Right kidney (tissue), 1 donor: ENCODE measurements at regions not wholly inside any gene's neighbourhood (a gene's known extent, or its start where the extent isn't known, plus 50 kb on each side); places are given as distances from the start of the nearest gene placed in this dataset.

Source experiments
- DNase-seq: peaks from one replicate; pipeline ENCODE4 v3.0.0-alpha.2; 2016

- no peak for DNase-seq
These were observed 370.2 kb downstream of the DUSP10 start for GRCh38 chr1:221371705-221372104.

DNA sequence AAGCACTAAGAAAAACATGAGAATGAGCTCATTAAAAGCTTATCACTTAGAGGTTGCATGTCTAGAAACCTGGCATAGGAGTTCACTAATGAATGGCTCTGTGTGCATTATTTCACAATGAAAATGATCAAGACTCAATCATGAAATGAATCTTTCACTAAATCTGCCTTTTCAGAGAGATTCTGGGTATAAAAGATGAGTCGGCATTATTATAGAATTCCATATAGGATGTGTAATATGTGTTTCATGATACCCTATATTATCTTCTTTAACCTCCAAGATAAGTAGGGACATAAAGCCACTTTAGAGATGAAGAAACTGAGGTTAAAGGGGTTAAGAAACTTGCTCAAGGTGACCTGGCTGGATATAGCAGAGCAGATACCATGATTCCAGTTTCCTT is 368.1 kb downstream of the DUSP10 start:
- no peak for DNase-seq

DNA sequence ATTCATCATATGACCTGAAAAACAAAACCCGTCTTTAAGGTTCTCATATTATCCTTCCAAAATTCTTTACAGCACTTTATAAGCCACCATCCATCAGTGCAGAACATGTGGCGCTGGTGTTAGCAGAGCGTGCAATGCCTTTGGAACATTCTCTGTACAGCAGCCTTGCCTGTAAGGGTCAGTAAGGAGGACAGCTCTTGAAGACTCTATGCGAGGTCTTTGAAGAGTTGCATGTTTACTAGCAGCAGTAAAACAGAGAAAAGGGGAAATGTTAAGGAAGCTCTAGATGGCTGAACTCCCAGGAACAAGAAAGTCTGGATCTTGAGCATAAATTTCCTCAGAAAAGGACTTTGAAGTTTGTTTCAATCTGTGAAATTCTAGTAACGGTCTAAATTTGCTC is 365.6 kb downstream of the DUSP10 start:
- DNase-seq = no peak

DNA sequence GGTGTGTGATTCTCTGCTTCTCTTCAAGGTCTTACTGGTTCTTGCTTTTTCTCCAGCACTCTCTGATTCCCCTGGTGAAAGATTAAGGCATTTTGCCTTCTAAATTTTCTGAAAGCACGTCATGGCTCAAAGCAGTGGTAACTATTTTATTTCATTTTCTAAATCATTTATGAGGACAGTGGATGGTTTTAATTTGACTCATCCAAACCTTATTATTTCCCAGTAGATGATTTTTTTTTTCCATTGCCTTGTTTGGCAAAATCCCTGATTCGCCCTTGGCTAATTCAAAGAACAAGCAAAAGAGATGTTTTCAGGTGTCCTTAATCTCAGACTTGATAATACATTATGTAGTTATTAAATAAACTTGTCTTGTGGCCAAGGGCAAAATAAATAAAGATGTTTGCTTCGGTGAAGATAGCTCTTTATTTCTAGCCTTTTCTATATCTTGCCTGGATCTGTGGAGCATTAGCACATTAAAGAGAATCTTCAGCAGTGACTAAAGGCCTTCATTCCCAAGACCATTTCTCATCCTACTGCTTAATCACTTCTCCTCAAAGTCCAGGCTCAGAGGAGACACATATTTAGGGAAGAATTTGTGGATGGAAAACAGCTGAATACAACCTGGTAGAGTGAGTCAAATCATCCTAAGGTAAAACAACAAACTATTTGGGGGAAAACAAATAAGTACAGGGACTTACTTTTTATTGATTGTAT is 359.8 kb downstream of the DUSP10 start:
- no peak for DNase-seq

DNA sequence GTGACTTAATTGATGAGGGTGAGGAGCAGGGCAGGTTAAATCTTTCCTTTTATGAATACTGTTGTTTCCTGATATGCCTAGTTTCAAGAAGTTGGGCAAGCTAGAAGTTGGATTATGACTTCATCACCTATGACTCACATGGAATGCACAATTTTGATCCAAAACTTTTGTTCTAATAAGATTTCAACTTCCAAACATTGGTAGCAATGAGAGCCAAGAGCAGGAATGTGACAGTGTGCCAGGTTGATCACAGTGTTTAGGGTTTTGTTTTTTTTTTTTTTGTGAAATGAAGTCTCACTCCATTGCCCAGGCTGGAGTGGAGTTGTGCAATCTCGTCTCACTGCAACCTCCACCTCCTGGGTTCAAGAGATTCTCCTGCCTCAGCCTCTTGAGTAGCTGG is 349.4 kb downstream of the DUSP10 start:
- no peak for DNase-seq

GRCh38 chr1:221394011-221394544 is 347.8 kb downstream of the DUSP10 start:
- DNase-seq = peak; percentile 31

- no peak for DNase-seq
These were observed 345.4 kb downstream of the DUSP10 start for GRCh38 chr1:221396526-221396925.

- DNase-seq = no peak
These were observed 344.7 kb downstream of the DUSP10 start for GRCh38 chr1:221397141-221397540.

- no peak for DNase-seq
These were observed 344.3 kb downstream of the DUSP10 start for GRCh38 chr1:221397606-221398005.

GRCh38 chr1:221405146-221405545 is 336.7 kb downstream of the DUSP10 start:
- DNase-seq = no peak

DNA sequence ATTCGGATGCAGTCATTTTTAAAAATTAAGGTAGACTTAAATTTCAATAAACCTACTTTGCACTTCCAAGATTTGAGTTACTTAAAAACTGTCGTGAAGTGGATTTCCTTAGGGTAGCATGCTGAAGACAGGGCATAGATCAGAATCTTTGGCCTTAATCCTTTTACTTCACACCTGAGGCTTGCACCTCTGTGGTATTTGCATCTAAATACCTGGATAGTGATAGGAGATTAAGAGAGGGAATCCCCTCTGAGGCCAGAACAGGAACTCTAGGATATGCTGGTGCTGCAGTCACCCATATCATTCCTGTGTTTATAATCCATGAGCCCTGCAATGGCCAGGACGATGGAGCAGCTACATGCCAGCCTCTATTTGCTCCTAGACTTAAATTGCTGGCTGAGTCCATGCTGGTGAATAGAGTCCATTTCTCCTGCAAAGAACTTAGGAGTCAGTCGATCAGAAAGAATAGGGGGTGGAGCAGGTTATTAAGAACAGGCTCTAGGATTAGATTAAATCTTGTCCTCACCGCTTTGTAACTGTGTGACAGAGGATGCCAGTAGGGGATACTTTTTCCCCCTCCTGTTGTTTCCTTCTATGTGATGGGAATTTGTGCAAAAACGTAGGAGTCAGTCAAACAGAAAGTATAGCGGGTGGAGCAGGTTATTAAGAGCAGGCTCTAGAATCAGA is 333.6 kb downstream of the DUSP10 start:
- DNase-seq = no peak

- DNase-seq = no peak
These were observed 330.6 kb downstream of the DUSP10 start for GRCh38 chr1:221411283-221411682.

GRCh38 chr1:221414772-221415539 is 326.9 kb downstream of the DUSP10 start:
- DNase-seq = no peak

- DNase-seq = no peak
These were observed 326.2 kb downstream of the DUSP10 start for GRCh38 chr1:221415651-221416050.

DNA sequence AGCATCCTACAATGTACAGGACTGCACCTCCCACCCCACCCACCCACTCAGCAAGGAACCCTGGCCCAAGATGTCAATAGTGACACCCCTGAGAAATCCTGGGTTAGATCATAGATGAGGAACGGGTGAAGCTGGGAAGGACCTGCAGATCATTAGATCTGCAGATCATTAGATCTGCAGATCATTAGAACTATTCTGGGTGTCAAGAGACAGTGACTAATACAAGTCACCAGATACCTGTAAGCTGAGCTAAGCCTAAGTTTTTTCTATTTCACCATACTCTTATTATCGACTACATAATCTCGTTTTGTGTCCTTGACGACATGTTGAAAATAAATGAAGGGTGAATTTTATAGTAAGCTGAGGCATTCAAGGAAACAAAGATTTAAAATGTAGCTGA is 325.7 kb downstream of the DUSP10 start:
- no peak for DNase-seq

GRCh38 chr1:221416723-221417122 is 325.2 kb downstream of the DUSP10 start:
- no peak for DNase-seq

GRCh38 chr1:221418346-221418745 is 323.5 kb downstream of the DUSP10 start:
- DNase-seq = no peak

DNA sequence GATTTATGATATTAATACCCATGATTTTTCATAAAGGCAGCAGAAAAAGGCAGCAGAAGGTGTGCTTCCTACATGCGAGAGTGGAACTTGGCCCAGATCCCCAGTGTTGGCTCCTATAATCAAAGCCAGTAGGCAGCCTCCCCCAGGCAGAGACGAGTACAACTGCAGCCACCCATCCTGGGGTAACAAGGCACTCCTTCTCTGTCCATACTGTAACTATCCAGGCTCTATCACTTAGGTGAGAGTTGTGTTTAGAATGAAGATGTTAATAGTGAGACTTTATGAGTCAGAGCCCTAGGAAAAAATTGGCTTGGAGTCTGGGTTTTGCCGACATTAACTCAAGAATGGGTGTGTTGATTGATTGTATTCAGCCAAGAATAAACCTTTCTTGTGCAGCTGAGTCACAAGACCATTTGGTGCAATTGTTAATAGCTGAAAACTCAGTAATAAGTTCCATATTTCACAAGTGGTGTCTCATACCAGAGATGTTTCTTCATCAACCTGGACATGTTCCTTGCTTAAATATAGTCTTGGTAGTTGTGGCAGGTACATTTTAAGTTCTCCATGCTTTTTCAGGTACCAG is 322.3 kb downstream of the DUSP10 start:
- DNase-seq = no peak

DNA sequence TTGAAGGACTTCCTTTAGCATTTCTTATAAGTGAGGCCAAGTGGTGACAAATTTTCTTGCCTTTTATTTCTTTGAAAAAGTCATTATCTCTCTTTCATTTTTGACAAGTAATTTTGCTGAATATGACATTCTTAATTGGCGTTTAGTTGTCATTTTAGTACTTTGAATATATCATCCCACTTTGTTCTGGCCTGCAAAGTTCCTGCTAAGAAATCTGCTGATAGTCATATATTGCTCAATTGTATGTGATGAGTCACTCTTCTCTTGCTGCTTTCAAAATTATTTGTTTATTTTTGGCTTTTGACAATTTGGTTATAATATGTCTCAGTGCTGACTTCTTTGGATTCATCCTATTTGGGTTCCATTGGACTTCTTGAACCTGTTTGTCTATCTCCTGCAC is 312.6 kb downstream of the DUSP10 start:
- no peak for DNase-seq

DNA sequence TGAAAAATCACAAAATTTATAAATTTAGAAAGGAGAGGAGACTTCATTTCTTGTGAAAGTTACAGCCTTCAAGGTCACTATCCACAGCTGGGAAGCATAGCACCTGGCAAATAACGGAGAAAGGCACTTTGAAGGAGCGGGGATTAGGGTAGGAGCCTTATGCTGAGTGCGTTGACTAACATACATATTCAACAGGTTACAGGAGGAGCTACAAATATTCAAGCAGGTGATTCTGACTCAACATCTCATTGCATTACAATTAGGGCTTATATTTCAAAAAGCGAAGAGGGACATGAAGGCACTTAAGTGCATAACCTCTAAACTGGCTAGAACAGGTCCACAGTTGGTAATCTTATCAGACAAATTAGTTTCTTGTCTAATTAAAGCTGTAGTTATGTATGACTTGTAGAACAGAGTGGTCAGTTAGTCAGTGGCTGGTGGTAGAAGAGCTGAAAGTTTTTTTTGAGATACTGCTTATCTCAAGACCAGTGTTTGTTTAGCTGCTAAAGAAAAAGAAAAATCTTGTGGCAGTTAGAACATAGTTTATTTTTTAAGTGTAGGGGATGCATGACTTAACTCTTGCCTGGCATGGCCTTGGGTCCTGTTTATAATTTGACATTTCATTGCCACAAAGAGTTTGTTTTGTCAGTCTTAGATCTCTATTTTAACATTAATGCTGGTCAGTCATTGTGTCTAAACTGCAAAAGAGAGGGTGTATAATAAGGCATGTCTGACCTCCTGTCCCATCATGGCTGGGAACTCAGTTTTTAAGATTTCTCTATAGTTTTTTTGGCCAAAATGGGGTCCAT is 311.5 kb downstream of the DUSP10 start:
- no peak for DNase-seq

DNA sequence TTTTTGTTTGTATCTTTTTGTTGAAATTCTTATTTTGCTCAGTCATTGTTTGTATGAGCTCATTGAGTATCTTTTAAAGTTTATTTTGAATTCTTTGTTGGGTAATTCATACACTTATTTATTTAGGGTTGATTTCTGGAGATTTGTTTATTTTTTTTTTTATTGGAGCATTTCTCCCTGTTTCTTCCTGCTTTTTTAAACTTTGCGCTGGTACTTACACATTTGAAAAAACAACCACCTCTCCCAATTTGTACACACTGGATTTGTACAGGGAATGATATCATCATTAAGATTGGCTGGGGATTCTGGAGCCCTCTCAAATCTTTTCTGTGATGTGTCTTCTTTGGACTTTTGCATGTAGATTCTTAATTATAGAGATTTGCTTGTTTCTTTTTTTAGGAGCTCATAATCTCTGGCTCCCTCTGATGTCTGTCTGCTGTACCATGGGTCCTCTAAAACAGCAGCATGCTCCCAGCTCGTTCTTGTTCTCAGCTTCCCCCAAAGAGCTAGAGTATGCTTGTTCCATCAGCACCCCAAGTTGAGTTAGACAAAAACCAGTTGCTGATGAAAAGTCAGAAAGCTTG is 310.7 kb downstream of the DUSP10 start:
- no peak for DNase-seq

DNA sequence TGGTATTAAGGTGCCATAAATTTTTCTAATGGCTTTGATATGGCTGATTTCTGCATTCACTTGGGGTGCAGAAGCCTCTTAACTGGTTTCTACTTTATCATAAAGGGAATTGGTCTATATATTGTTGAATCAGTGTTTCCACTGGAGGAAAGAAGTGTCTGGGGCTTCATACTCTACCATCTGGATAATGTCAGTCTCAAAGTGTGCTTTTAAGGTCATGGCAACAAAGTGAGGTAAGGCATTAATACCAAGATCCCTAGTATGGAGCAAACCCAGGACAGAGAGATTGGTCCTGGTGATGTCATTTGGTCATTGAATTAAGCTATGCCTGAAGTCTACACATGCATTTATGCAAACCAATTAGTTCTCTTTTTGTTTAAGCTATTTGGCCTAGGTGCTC is 309.9 kb downstream of the DUSP10 start:
- DNase-seq = no peak
